Keratinocyte (primary cell): ENCODE measurements at regions not wholly inside any gene's neighbourhood (a gene's known extent, or its start where the extent isn't known, plus 50 kb on each side); places are given as distances from the start of the nearest gene placed in this dataset.

Experiments
- DNase-seq: peaks from one replicate; pipeline ENCODE4 v3.0.0-alpha.2; 2011; ENCODE audit warnings: low read depth, missing footprints, low spot score
- FAIRE-seq: peaks from 2 replicates; lab custom pipeline; 2011; peaks lifted over from hg19 to GRCh38; lab: Jason Lieb, UNC
- H2AFZ ChIP-seq: 2 replicates; pipeline ENCODE4 v1.6.0; 2012; ENCODE audit warnings: low read length, control low read depth, inconsistent platforms; ENCODE audit not compliant: control insufficient read depth
- H3K27ac ChIP-seq: 2 replicates; pipeline ENCODE4 v1.5.1; 2011; ENCODE audit warnings: low read length; ENCODE audit not compliant: control insufficient read depth, insufficient read depth
- H3K27me3 ChIP-seq: 3 replicates; pipeline ENCODE4 v1.6.0; 2011; ENCODE audit warnings: low read length; ENCODE audit not compliant: control insufficient read depth, insufficient read depth; ENCODE audit errors: extremely low read depth
- H3K36me3 ChIP-seq, 2 experiments: 2 replicates in 1 of 2; 3 replicates in 1 of 2; pipeline ENCODE4 v1.5.1; 2011; ENCODE audit warnings: low read length in 2 of 2, mild to moderate bottlenecking in 1 of 2; ENCODE audit not compliant: control insufficient read depth in 2 of 2, insufficient read depth in 2 of 2; ENCODE audit errors: extremely low read depth in 1 of 2
- H3K4me1 ChIP-seq: 3 replicates; pipeline ENCODE4 v1.5.1; 2011; ENCODE audit warnings: low read length; ENCODE audit not compliant: control insufficient read depth, insufficient read depth; ENCODE audit errors: extremely low read depth
- H3K4me2 ChIP-seq: 3 replicates; pipeline ENCODE4 v1.6.0; 2011; ENCODE audit warnings: low read depth, low read length; ENCODE audit not compliant: control insufficient read depth, insufficient read depth; ENCODE audit errors: extremely low read depth
- H3K4me3 ChIP-seq, 3 experiments: fragments of 200-600 bp in 1 of 3; sonication (generic) in 1 of 3; 2 replicates in 2 of 3; 3 replicates in 1 of 3; pipeline ENCODE4 v1.5.1; 2011 to 2016; ENCODE audit warnings: low read length in 3 of 3, mild to moderate bottlenecking in 3 of 3, control low read depth in 2 of 3, inconsistent platforms in 1 of 3, low read depth in 1 of 3, mixed read lengths in 1 of 3, mixed run types in 1 of 3, moderate library complexity in 1 of 3; ENCODE audit not compliant: control insufficient read depth in 2 of 3, insufficient read depth in 2 of 3; ENCODE audit errors: extremely low read depth in 1 of 3
- H3K79me2 ChIP-seq: 2 replicates; pipeline ENCODE4 v1.6.0; 2012; ENCODE audit warnings: low read length; ENCODE audit not compliant: control insufficient read depth, insufficient read depth
- H3K9ac ChIP-seq: 3 replicates; pipeline ENCODE4 v1.6.0; 2011; ENCODE audit warnings: low read length; ENCODE audit not compliant: control insufficient read depth, insufficient read depth; ENCODE audit errors: extremely low read depth
- H3K9me1 ChIP-seq: 3 replicates; pipeline ENCODE4 v1.6.0; 2011; ENCODE audit warnings: low read length; ENCODE audit not compliant: control insufficient read depth, insufficient read depth; ENCODE audit errors: extremely low read depth
- H3K9me3 ChIP-seq: 2 replicates; pipeline ENCODE4 v1.5.1; 2012; ENCODE audit warnings: low read depth, low read length; ENCODE audit not compliant: control insufficient read depth
- H4K20me1 ChIP-seq: 3 replicates; pipeline ENCODE4 v1.6.0; 2011; ENCODE audit warnings: low read length; ENCODE audit not compliant: control insufficient read depth, insufficient read depth; ENCODE audit errors: extremely low read depth
- EZH2 ChIP-seq: IDR thresholded peaks from one replicate; pipeline ENCODE4 v1.6.1; 2012; ENCODE audit warnings: inconsistent platforms, mild to moderate bottlenecking, low read length, moderate library complexity
- dilution Hi-C: fragments of 300-500 bp; cut with MboI; formaldehyde crosslinking; loops from one replicate; pipeline ENCODE4 v1.7.0; 2020; ENCODE audit warnings: low sequenced_read_pairs; ENCODE audit not compliant: extremely low pct_ligation_motif_present
- TF ChIP-seq, protein P1 (sequence below), 3 experiments: IDR thresholded peaks in 1 of 3; conservative IDR thresholded peaks in 1 of 3; optimal IDR thresholded peaks in 1 of 3; 2 replicates in 2 of 3; 3 replicates in 1 of 3; pipeline versions ENCODE3 to v1.5.1; 2011; ENCODE audit warnings: low read length in 3 of 3, mild to moderate bottlenecking in 3 of 3, moderate library complexity in 2 of 3, control low read depth in 1 of 3, inconsistent platforms in 1 of 3; ENCODE audit not compliant: insufficient read depth in 2 of 3; ENCODE audit errors: extremely low read depth in 1 of 3

DNA sequence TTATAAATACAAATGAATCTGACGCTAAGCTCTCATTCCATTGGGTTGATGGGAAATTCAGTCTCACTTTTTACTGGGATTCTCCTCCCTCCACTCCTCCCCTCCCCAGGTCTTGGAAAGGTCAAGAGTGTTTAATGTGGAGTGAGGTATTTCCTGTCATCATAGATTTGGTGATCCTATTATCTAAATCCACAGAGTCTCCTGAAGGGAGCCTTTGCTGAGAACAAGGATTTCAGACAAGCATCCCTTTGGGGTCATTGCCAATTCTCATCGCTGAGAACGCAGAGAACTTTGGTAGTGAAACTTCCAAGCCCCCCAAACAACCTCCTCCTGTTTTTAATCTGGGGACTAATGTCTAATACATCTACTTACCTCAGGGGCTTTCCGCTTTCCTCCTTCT lies 297.9 kb downstream of the OTOL1 start:
- Histone ChIP-seq H3K9me3 (no peaks in the 10 kb centered on the region), H3K36me3 (no peaks in the 10 kb centered on the region), H3K79me2 (no peaks in the 10 kb centered on the region), H3K27me3 (no peaks in the 10 kb centered on the region), H3K4me3 (no peak overlapping the region), H3K27ac (no peak overlapping the region), H4K20me1 (no peaks in the 10 kb centered on the region), H3K4me1 (no peaks in the 10 kb centered on the region), H3K9me1 (no peaks in the 10 kb centered on the region), H3K9ac (no peak overlapping the region), H2AFZ (no peak overlapping the region), H3K4me2 (no peak overlapping the region)
- DNase-seq (no peak), FAIRE-seq (no peak)
- dilution Hi-C loops, result no loop called here
- no peak for TF ChIP-seq EZH2
- TF ChIP-seq, protein P1, sequence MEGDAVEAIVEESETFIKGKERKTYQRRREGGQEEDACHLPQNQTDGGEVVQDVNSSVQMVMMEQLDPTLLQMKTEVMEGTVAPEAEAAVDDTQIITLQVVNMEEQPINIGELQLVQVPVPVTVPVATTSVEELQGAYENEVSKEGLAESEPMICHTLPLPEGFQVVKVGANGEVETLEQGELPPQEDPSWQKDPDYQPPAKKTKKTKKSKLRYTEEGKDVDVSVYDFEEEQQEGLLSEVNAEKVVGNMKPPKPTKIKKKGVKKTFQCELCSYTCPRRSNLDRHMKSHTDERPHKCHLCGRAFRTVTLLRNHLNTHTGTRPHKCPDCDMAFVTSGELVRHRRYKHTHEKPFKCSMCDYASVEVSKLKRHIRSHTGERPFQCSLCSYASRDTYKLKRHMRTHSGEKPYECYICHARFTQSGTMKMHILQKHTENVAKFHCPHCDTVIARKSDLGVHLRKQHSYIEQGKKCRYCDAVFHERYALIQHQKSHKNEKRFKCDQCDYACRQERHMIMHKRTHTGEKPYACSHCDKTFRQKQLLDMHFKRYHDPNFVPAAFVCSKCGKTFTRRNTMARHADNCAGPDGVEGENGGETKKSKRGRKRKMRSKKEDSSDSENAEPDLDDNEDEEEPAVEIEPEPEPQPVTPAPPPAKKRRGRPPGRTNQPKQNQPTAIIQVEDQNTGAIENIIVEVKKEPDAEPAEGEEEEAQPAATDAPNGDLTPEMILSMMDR (optimal IDR thresholded peaks at IDR 0.05 in 1 of 3, IDR thresholded peaks at IDR 0.05 in 1 of 3, conservative IDR thresholded peaks at IDR 0.05 in 1 of 3; ENCODE audit: extremely low read depth in 1 of 3, insufficient read depth in 2 of 3, low read length in 3 of 3), result no peak

GRCh38 chr3:161796312-161796711 lies 299.7 kb downstream of the OTOL1 start:
- FAIRE-seq, result no peak
- no peak for TF ChIP-seq EZH2
- TF ChIP-seq, protein P1 (optimal IDR thresholded peaks at IDR 0.05 in 1 of 3, IDR thresholded peaks at IDR 0.05 in 1 of 3, conservative IDR thresholded peaks at IDR 0.05 in 1 of 3; ENCODE audit: extremely low read depth in 1 of 3, insufficient read depth in 2 of 3, low read length in 3 of 3), result no peak
- dilution Hi-C loops, result no loop called here

More at GRCh38 chr3:161796312-161796711, 299.7 kb downstream of the OTOL1 start:
- no peak overlapping the region for H3K27ac ChIP-seq
- H3K36me3 ChIP-seq, result no peaks in the 10 kb centered on the region
- H3K9me1 ChIP-seq, result no peaks in the 10 kb centered on the region
- H3K9me3 ChIP-seq, result no peaks in the 10 kb centered on the region
- DNase-seq, result no peak
- no peak overlapping the region for H3K4me3 ChIP-seq
- no peaks in the 10 kb centered on the region for H3K4me1 ChIP-seq
- no peaks in the 10 kb centered on the region for H3K27me3 ChIP-seq
- no peak overlapping the region for H3K9ac ChIP-seq
- no peak overlapping the region for H3K4me2 ChIP-seq
- no peak overlapping the region for H2AFZ ChIP-seq
- no peaks in the 10 kb centered on the region for H3K79me2 ChIP-seq
- no peaks in the 10 kb centered on the region for H4K20me1 ChIP-seq
